Non-pigmented ciliary epithelial cell (primary cell): ENCODE measurements at regions not wholly inside any gene's neighbourhood (a gene's known extent, or its start where the extent isn't known, plus 50 kb on each side); places are given as distances from the start of the nearest gene placed in this dataset.
A peak's percentile ranks its signal among the peaks of the same experiment; 100 is the strongest.

ENCODE experiments used
- DNase-seq: peaks from one replicate; pipeline ENCODE4 v3.0.0-alpha.2; 2010; ENCODE audit warnings: low read depth

DNA sequence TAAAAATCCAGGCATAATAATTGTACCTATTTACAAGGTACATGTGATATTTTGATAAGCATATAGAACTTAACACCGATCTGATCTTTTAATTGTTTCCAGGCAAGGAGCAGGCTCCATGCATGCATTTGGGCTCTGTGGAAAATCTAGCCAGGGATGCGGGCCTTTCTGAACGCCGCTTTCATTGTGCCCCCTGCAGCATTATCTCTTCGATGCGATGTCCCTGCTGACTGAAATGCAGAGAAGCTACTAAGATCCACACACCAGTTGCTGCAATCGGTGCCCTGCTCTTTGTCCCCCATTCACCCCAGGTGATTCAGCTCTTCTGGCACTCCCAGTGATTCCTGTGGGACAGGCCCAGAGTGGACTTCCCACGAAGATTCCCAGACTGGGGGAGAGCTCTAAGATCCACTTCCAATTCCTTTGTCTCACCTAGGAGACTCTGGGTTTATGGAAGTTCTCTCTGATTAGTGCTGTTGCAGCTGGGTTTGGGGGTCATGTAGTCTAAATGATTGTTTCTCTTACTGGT is 254.3 kb upstream of the AGA start:
- DNase-seq = no peak

DNA sequence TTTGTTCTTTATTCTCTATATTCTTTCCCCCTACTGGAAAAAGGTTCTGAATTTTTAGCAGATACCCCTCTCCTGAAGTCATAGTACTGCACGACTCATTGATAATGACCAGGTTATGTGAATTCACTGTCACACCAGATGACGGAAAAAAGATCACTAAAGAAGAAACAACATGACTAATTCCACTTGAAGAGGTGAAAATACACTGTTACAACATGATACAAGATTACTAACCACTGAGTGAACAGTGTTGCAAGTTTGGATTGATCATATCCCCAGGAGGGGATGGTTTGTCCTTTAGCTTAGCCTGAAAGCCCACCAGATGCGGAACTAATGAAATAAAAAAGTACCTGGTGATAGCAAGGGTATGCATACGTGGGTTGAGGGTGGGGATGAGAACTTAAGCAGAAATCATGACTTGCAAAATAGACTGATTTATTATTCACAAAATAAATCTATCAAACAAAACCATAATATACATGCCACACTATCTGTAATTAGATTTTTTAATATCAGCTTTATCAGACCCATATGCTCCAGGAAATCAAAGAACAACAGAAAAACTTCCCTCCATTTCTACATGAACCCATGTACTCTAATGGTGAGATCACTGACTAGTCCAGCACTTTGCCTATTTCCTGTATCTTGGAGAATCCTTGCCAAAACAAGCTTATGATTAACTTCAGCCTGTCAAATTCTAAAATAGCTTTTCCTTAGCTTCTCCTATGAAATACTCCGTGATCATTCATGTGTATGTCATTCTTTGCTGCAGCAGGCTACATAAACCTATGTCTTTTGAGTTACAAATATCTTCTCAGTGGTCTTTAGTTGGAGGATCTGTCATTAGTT is 257.4 kb upstream of the AGA start:
- DNase-seq = peak; percentile 46

DNA sequence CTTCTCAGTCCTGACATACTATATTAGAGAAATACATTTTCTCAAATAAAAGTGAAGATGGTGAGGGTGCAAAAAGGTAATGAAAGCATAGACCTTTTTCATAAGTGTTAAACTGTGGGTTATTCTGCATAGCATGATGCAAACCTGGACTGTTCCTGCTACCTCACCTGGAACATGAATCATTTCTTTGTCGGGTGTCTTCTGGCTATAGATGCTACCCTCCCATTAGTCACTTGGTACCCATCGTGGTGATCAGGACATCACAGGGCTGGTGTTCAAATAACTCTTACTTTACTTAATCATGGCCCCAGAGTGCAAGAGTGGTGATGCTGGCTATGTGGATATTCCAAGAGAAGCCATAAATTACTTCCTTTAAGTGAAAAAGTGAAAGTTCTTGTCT is 264.7 kb upstream of the AGA start:
- no peak for DNase-seq

DNA sequence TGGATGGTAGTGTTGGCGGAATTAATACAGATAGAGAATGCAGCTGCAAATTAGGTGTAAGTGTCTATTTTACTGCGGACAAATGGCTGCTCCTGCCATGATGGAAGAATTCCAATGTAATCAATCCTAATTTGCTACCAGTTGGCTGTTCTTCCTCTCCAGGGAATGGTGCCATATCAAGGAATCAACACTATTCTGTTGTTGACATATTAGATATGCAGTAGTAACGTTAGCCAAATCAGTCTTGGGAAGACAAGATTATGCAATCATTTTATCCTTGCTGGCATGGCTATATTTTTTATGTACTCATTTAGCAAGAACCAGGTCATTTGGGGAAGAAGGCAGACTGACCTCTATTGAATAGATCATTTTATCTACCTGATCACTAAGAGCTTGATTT is 271.2 kb upstream of the AGA start:
- no peak for DNase-seq

DNA sequence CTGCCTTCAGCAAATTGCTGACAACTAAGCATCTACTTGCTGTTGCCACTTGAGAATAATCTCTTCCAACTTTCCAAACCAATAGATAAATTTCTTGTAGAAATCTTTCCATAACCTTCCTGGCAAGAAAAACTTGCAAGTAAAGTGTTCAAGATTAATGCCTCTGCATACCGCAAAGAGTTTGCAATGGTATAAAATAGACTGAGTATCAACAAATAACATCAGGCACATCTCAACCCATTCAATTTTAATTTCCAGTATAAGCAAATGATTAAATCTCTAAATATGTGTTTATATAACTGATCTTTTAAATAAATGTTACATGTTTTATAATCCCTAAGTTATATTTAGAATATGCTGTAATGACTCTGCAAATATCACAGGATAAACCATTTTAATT is 275.2 kb upstream of the AGA start:
- DNase-seq = no peak

DNA sequence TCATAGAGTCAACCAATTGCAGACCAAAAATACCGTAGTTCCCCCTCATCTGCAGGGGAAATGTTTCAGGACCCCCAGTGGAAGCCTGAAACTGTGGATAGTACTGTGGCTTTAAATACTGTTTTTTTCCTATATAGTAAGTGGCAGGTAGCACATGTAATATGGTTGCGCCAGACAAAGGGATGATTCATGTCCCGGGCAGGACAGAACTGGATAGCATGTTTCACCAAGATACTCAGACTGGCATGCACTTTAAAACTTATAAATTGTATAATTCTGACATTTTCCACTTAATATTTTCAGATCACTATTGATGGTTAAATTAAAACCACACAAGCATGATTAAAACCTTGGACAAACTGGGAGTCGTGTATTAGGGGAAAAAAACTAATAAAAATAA is 276.3 kb upstream of the AGA start:
- DNase-seq = no peak

DNA sequence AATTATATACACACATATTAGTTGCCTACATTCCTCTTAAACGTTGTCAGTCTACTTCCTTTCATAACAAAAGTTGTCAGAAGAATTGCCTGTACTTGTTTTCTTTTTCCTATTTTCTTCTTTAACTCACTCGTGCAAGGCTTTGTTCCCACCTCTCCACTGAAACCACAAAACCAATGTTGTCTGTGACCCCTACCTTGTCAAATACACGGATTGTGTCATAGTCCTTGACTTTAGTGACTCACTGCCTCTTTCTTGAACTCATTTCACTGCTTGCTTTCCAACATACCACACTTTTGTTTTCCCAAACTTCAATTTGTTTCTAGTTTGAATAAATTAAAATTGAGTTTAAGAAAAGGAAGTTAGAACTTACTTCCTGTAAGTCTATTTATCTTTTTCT is 283.9 kb upstream of the AGA start:
- no peak for DNase-seq

DNA sequence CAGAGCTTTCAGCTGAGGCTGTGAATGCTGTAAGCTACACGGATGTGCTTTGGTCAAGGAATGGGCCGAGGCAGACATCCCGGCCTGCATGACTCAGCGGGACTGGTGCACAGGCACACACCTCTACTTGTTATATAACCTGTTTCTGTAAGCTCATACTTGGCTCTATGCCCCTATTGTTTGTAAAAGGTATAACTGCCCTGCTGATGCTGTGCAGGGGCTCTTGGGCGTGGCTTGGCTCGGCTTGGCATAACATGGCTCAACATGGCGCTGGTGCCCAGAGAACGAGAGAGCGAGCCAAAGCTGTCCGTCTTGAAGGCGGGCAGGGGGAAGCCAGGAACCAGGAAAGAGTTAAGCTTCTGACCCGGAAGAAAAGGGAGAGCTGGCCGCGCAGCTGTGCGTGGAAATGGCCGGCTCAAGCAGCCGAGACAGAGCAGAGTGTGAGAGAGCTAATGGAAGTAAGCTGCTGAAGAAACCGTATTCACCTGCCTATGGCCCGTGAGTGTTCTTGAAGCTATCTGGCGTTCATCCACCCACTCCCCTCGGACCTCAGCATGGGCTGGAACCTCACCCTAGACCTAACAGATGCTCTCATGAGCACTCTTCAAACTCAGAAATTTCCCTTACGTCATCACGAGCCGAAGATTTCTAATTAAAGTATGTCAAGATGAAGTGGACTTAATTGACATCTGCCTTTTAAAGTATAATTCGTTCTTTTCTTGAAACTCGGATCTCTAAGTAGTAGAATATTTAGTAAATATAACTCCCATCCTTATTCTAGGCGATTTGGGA is 286.3 kb upstream of the AGA start:
- DNase-seq = no peak

DNA sequence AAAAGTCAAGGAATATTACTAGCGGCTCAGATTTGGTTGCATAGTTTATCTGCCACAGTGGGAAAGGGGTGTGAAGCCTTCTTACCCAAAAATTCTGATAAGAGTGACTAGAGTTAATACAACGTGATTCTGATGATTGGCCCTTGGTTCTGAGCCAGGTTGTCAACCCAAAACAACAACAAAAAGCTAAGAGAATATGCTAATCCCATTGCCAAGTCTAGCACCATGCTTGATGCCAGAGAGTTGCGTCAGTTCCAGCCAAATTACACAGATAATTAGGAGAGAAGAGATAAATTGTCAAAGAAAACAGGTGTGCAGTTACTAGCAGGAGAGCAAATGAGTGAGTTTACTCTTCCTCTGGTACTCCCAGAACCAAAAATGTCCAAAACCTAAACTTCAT is 287.4 kb upstream of the AGA start:
- DNase-seq = no peak

DNA sequence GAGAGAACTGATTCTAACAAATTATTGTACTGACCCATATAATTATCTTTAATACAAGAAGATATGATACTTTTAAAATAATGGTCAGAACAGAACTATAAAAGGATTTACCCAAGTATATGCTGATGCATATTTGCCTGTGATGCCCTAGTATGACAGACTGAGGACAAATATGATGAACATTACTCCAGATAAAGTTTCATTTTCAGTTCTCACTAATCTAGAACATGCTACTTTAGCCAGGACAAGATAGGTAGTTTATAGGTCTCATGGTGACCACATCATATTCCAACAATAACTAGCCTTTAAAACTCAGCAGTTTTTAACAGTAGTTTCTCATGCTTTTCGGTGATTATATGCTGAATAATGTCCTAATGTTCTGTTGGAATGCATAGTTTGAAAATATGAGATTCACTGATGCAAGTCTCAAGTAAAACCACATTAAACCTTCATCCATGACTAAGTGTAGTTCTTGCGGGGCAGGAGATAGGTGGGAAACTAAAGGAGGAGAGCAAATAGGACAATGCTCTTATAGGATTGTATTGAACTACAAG is 295.2 kb upstream of the AGA start:
- DNase-seq = no peak

DNA sequence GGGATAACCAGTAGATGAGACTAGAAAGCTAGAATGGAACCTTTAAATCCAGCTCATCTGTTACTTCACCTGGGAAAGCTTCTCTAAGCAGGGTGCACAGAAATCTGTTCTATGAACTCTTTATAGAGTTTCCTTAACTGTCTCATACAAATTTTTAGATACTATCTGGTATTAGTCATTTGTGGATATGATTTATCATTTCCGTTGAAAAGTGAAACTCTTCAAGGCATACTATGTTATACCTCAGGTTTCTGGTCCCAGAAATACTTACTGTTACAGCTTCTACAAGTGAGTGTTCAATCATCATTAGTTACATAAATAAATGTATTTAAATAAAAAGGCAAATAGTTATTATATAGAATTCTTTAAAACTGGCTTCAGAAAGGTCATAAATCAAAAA is 298.3 kb upstream of the AGA start:
- no peak for DNase-seq

DNA sequence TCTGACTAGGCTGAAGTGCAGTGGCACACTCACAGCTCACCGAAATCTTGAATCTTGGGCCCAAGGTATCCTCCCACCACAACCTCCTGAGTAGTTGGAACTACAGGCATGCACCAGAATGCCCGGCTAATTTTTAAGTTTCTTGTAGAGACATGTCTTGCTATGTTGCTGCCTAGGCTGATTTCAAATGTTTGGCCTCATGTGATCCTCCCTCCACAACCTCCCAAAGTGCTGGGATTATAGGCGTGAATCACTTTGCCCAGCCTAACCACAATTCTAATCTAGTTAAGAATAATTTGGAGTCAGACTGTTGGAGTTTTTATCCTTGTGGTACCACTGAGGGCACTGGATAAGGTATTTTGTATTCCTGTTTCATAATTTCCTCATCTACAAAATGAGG is 317.5 kb upstream of the AGA start:
- DNase-seq = no peak

DNA sequence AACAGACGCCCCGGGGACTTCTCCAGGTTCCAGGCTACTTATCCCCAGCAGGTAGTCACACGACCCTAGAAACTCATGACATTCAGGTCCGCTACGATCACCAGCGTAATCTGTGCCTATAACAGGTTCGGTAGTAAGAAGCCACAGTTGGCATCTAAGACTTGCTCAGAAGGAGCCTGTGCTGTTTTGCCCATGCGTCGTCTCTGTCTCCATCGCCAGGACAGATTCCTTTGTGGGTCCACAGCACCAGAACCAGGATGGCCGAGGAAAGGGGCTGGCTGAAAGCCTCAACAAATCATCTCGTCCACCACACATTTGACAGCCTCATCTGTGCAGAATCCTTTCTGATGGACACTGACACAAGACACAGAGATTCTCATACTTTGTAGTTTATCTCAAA is 319.5 kb upstream of the AGA start:
- no peak for DNase-seq

DNA sequence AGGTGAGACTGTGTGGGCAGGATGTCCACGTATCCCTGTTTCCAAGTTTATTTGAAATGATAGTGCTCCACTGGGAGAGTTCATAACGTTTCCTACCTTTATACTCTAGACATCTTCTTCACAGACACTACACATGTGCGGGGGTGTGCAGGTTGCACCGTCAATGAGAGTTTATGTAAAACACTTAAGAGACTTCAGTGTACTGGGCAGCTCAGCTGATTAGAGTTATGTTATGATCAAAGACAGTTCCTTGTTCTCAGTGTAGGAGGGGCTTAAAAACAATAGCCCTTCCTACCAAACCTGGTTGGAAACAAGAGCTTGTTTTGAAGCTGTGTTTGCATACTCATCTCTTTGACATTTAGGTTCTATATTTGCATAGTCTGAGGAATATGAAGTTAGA is 326.9 kb upstream of the AGA start:
- DNase-seq = no peak

DNA sequence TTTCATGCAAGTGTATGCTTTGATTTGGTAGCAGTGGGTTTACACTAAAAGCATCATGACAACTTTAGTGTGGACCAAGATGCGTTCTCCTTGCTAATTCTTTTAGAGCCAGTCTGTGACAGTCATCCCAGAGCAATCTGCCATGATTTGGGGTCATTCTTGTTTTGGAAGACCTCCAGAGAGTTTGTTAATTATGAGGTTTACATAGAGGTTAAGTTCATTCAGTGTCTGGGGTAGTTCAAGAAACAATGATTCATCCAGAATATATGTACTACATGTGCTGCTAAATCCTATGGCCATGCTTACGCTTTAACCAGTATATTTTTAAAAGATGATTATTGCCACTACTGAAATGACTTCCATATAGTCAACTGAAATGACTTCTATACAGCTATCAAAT is 328.5 kb upstream of the AGA start:
- no peak for DNase-seq

DNA sequence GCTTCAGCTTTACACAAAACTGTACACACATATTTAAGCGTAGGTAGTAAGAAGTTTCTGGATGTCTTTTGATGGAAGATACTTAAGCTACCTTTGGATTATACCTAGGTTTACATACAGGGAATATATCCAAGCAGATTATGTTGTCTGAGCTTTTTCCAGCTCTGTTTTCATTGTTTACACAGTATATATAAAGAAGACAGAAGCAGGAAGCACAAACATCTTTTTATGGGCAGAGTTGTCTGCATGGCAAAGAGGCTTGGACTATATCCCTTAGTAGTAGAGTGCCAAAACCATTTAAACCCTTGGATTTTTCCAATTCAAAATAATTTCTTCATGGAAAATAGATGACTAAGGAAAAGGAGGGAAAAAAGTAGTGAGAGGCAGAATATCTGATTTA is 329.4 kb upstream of the AGA start:
- DNase-seq = no peak

DNA sequence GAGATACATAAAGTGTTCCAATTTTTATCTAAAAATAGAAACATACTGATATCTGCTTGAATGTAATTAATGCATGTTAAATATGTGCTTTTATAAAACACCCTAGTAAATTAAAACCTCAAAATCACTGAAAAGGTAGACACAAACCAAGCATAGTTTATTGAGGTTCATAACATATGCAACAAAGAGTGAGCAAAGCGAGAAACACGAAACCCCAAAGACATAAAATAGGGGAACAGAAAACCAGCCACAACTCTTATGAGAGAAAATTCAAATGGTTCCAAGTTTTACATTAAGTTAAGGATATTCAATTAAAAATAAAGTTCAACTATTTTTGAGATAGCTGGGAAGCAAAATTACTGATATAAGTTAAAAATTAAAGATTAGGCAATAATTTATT is 336.4 kb upstream of the AGA start:
- DNase-seq = no peak

DNA sequence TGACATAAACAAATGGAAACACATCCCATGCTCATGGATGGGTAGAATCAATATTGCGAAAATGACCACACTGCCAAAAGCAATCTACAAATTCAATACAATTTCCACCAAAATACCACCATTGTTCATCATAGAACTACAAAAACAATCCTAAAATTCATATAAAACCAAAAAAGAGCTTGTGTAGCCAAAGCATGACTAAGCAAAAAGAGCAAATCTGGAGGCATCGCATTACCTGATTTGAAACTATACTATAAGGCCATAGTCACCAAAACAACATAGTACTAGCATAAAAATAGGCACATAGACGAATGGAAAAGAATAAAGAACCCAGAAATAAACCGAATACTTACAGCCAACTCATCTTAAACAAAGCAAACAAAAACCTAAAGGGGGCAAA is 342.8 kb upstream of the AGA start:
- no peak for DNase-seq

DNA sequence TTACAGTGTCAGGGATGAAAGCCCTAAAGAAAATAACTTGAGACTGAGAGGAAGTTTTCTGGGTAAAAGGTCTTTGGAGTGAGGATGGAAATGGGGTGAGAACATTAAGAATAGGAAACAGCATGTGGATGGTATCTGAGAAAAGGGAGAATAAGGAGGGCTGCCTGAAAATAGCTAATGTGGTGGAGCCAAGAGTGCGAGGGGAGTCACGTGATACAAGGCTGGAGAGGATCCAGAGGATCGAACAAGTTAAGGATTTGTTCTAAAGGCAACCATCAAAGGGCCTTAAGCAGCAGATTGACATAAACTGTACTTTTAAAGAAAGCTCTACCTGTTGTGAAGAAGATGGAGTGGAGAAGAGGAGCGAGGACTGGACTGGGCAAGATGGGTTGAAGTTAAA is 347.4 kb upstream of the AGA start:
- no peak for DNase-seq

DNA sequence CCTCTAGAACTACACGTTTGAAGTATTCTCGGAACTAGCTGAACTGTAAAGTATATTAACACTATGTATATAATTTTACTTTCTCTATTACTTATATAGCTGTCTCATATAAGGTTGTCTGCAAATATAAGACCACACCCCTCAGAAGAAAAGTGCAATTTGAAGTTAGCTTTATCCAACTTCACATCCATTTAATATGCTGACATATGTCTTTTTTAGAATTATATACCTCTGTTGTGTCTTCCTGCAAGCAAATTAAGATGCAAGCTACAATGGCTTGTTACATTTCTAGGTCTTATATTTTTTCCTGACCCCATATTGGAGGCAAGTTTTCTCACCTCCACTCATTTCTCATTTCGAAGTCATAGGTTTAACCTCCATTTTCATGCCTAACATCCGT is 349.0 kb upstream of the AGA start:
- DNase-seq = no peak

DNA sequence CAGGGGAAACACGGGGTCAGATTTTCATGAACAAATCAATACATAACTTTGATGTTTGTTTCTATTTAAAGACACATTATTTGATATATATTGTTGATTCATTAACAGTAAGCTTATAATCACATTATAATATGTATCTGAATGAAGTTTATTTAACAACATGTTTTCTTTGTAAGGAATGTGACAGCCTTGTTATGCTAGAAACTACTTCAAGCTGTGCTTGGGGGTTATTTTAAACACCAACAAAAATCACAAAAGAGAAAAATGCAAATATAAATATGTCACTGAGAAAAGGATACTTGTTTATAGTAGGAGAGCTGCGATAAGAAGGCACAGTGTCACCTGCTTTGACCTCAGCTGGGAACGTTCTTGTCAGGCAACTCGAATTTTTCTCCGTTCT is 354.6 kb upstream of the AGA start:
- no peak for DNase-seq

DNA sequence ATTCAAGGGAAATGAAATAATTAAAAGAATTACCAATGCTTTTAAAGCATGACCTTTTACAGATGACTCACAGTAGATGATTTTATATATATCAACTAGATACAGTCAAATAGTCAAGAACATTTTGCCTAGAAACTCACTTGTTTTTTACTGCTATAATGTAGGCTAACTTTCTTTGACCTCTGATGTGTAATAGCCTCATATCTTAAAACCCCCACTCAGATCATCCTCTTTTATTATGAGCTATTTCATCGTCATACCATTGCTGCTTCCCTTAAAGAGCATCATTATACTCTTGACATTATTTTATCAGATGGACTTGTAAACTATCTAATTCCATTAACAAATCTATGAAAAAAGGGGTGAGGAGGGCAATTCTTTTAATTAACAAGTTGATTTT is 355.9 kb upstream of the AGA start:
- DNase-seq = no peak

DNA sequence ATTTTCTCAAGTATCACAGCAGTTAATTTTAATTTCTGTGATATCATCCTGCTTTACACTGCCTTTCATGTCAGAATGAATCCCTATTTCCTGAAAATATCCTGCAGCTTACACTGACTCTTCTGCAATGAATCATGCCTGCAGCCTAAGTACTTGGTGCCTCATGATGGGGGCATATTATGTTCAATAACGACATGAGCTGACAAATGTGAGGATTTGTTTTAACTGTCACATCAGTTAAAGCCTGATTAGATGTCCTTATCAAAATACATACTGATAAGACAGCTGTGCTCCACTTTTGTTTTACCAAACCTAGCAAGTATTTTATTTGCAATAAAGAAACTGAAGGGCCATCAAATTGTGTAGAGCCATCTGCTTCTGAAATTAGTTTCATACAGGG is 359.9 kb upstream of the AGA start:
- no peak for DNase-seq
